ES-I3 (cell line): ENCODE measurements at regions not wholly inside any gene's neighbourhood (a gene's known extent, or its start where the extent isn't known, plus 50 kb on each side); places are given as distances from the start of the nearest gene placed in this dataset.

Experiments
- H3K36me3 ChIP-seq: 2 replicates; pipeline ENCODE4 v1.6.1; 2013; ENCODE audit warnings: mild to moderate bottlenecking, low read length, control low read depth, moderate library complexity; ENCODE audit not compliant: insufficient read depth
- H3K4me1 ChIP-seq: 2 replicates; pipeline ENCODE4 v1.6.1; 2013; ENCODE audit warnings: mild to moderate bottlenecking, control low read depth, low read length; ENCODE audit not compliant: insufficient read depth
- H3K9ac ChIP-seq: 2 replicates; pipeline ENCODE4 v1.6.1; 2013; ENCODE audit warnings: low read depth, mild to moderate bottlenecking, low read length, moderate library complexity
- H3K9me3 ChIP-seq: 2 replicates; pipeline ENCODE4 v1.6.1; 2013; ENCODE audit warnings: mild to moderate bottlenecking, low read length, moderate library complexity; ENCODE audit not compliant: control insufficient read depth, insufficient read depth

- Histone ChIP-seq H3K4me1 (peaks cover 9% of the 10 kb centered on the region), H3K9ac (no peak overlapping the region), H3K36me3 (no peaks in the 10 kb centered on the region), H3K9me3 (no peaks in the 10 kb centered on the region)
Observed at GRCh38 chr2:176653479-176654443, 384.5 kb downstream of the MTX2 start.

- Histone ChIP-seq H3K9ac (no peak overlapping the region), H3K4me1 (peaks cover 9% of the 10 kb centered on the region), H3K36me3 (no peaks in the 10 kb centered on the region), H3K9me3 (no peaks in the 10 kb centered on the region)
Observed at GRCh38 chr2:176656038-176656775, 387.0 kb downstream of the MTX2 start.

DNA sequence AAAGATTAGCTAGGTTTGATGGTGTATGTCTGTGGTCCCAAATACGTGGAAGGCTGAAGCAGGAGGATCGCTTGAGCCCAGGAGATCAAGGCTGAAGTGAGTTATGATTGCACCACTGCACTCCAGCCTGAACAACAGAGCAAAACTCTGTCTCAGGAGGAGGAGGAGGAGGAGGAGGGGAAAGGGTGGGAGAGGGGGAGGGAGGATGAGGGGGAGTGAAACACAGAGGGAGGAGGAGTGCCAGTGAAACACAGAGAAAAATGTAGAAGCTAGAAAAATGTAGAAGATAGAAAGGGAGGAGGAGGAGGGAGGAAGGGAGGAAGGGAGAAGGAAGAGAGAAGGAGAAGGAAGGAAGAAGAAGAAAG, 387.5 kb downstream of the MTX2 start:
- H3K4me1 ChIP-seq = peaks cover 9% of the 10 kb centered on the region
- H3K36me3 ChIP-seq = no peaks in the 10 kb centered on the region

GRCh38 chr2:176657393-176657792, 388.2 kb downstream of the MTX2 start:
- peaks cover 9% of the 10 kb centered on the region for H3K4me1 ChIP-seq
- H3K36me3 ChIP-seq = no peaks in the 10 kb centered on the region
- H3K9me3 ChIP-seq = no peaks in the 10 kb centered on the region
- H3K9ac ChIP-seq = no peak overlapping the region

More for the DNA sequence above, 387.5 kb downstream of the MTX2 start:
- H3K9ac ChIP-seq = no peak overlapping the region
- no peaks in the 10 kb centered on the region for H3K9me3 ChIP-seq

DNA sequence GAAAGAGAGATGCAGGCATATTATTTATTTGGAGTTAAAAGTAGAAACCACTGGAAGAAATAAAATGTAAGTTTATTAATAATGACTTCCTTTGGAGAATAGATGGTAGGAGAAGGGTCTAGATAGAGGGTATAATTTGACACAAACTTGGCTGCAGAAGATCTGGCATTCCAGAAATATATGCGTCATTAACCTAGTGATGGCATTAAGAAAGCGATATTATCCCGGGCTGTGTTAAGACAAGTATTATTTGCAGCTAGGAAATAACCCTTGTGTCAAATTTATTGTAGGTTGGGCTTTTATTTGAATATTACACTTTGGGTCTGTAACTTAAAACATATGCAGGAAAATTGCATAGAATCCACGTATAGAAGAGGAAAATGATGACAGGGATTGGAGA, 389.5 kb downstream of the MTX2 start:
- no peak overlapping the region for H3K9ac ChIP-seq
- peaks cover 5% of the 10 kb centered on the region for H3K4me1 ChIP-seq

GRCh38 chr2:176662753-176663152, 393.5 kb downstream of the MTX2 start:
- Histone ChIP-seq H3K9me3 (no peaks in the 10 kb centered on the region), H3K4me1 (no peaks in the 10 kb centered on the region), H3K9ac (no peak overlapping the region), H3K36me3 (no peaks in the 10 kb centered on the region)

More for the DNA sequence above, 389.5 kb downstream of the MTX2 start:
- no peaks in the 10 kb centered on the region for H3K36me3 ChIP-seq
- H3K9me3 ChIP-seq = no peaks in the 10 kb centered on the region

GRCh38 chr2:176664478-176664877, 395.2 kb downstream of the MTX2 start:
- Histone ChIP-seq H3K9ac (no peak overlapping the region), H3K36me3 (no peaks in the 10 kb centered on the region), H3K9me3 (no peaks in the 10 kb centered on the region)

DNA sequence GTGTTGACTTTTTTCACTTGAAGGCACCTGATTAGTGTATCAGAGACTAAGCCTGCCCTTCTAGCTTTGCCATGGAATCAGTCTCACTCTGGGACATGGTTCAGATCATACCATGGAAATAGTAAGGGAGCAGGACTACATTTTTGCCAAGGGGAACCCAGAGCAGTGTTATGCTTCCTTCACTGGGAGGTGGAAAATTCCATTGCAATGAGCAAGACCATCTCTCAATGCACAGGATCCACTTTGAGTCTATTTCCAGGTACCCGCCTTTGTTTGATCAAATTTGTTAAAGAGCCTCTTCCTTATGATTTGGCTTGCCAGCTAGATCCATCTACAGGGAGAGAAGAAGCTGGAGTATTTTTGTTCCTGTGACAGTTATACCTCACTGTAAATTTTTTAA, 395.8 kb downstream of the MTX2 start:
- Histone ChIP-seq H3K4me1 (peaks cover 8% of the 10 kb centered on the region; the same call in 1 of the 2 replicates), H3K9ac (no peak overlapping the region), H3K36me3 (no peaks in the 10 kb centered on the region), H3K9me3 (no peaks in the 10 kb centered on the region)

More at GRCh38 chr2:176664478-176664877, 395.2 kb downstream of the MTX2 start:
- H3K4me1 ChIP-seq = peaks cover 3% of the 10 kb centered on the region; the same call in 1 of the 2 replicates

GRCh38 chr2:176668912-176669311, 399.7 kb downstream of the MTX2 start:
- Histone ChIP-seq H3K4me1 (peaks cover 10% of the 10 kb centered on the region; the same call in 1 of the 2 replicates), H3K9ac (no peak overlapping the region), H3K36me3 (no peaks in the 10 kb centered on the region), H3K9me3 (no peaks in the 10 kb centered on the region)

GRCh38 chr2:176669398-176670174, 400.3 kb downstream of the MTX2 start:
- no peaks in the 10 kb centered on the region for H3K36me3 ChIP-seq
- no peaks in the 10 kb centered on the region for H3K9me3 ChIP-seq
- no peak overlapping the region for H3K9ac ChIP-seq
- peaks cover 10% of the 10 kb centered on the region; the same call in 1 of the 2 replicates for H3K4me1 ChIP-seq

- Histone ChIP-seq H3K9me3 (no peaks in the 10 kb centered on the region), H3K4me1 (peaks cover 12% of the 10 kb centered on the region; the same call in 1 of the 2 replicates), H3K36me3 (no peaks in the 10 kb centered on the region), H3K9ac (no peak overlapping the region)
Observed at GRCh38 chr2:176675271-176675949, 406.2 kb downstream of the MTX2 start.

GRCh38 chr2:176677746-176678265, 408.6 kb downstream of the MTX2 start:
- H3K36me3 ChIP-seq = no peaks in the 10 kb centered on the region
- H3K9me3 ChIP-seq = no peaks in the 10 kb centered on the region
- peaks cover 20% of the 10 kb centered on the region; the same call in 1 of the 2 replicates for H3K4me1 ChIP-seq
- no peak overlapping the region for H3K9ac ChIP-seq

- no peaks in the 10 kb centered on the region for H3K36me3 ChIP-seq
- H3K9ac ChIP-seq = no peak overlapping the region
- H3K4me1 ChIP-seq = peaks cover 20% of the 10 kb centered on the region; the same call in 1 of the 2 replicates
- H3K9me3 ChIP-seq = no peaks in the 10 kb centered on the region
Observed at GRCh38 chr2:176678571-176678970, 409.3 kb downstream of the MTX2 start.
